Bronchial epithelial cell (primary cell): ENCODE measurements at regions not wholly inside any gene's neighbourhood (a gene's known extent, or its start where the extent isn't known, plus 50 kb on each side); places are given as distances from the start of the nearest gene placed in this dataset.

Experiments used
- DNase-seq: peaks from one replicate; pipeline ENCODE4 v3.0.0-alpha.2; 2010; ENCODE audit warnings: low read depth
- FAIRE-seq: peaks from 2 replicates; lab custom pipeline; 2011; peaks lifted over from hg19 to GRCh38; lab: Jason Lieb, UNC
- H3K27me3 ChIP-seq: 2 replicates; pipeline ENCODE4 v1.5.1; 2011; ENCODE audit warnings: low read length; ENCODE audit not compliant: control insufficient read depth, insufficient read depth
- H3K36me3 ChIP-seq: 2 replicates; pipeline ENCODE4 v1.5.1; 2011; ENCODE audit warnings: low read length; ENCODE audit not compliant: control insufficient read depth, insufficient read depth
- H3K4me3 ChIP-seq: 2 replicates; pipeline ENCODE4 v1.5.1; 2011; ENCODE audit warnings: mild to moderate bottlenecking, low read depth, low read length, control low read depth
- CTCF ChIP-seq: IDR thresholded peaks from 2 replicates; pipeline ENCODE4 v1.5.1; 2011; ENCODE audit warnings: mild to moderate bottlenecking, moderate library complexity, low read length, control low read depth, inconsistent platforms; ENCODE audit not compliant: insufficient read depth, severe bottlenecking

- no peak for DNase-seq
- H3K4me3 ChIP-seq, result no peak overlapping the region
- no peak for TF ChIP-seq CTCF
- FAIRE-seq, result no peak
- no peaks in the 10 kb centered on the region for H3K36me3 ChIP-seq
- H3K27me3 ChIP-seq, result no peaks in the 10 kb centered on the region
Observed at GRCh38 chr9:115675834-115676233, 477.8 kb upstream of the PAPPA start.

- DNase-seq (no peak), FAIRE-seq (no peak)
- no peak for TF ChIP-seq CTCF
- Histone ChIP-seq H3K36me3 (no peaks in the 10 kb centered on the region), H3K27me3 (no peaks in the 10 kb centered on the region), H3K4me3 (no peak overlapping the region)
Observed at GRCh38 chr9:115680231-115680630, 473.4 kb upstream of the PAPPA start.

GRCh38 chr9:115681585-115681984 is 472.0 kb upstream of the PAPPA start:
- no peak for FAIRE-seq

GRCh38 chr9:115686069-115686468 is 467.5 kb upstream of the PAPPA start:
- no peak for TF ChIP-seq CTCF
- FAIRE-seq, result no peak

More at GRCh38 chr9:115681585-115681984, 472.0 kb upstream of the PAPPA start:
- no peak overlapping the region for H3K4me3 ChIP-seq
- no peaks in the 10 kb centered on the region for H3K36me3 ChIP-seq
- TF ChIP-seq CTCF, result no peak
- no peak for DNase-seq
- H3K27me3 ChIP-seq, result no peaks in the 10 kb centered on the region

GRCh38 chr9:115687356-115687755 is 466.2 kb upstream of the PAPPA start:
- FAIRE-seq, result no peak
- H3K27me3 ChIP-seq, result no peaks in the 10 kb centered on the region

More at GRCh38 chr9:115686069-115686468, 467.5 kb upstream of the PAPPA start:
- Histone ChIP-seq H3K36me3 (no peaks in the 10 kb centered on the region), H3K4me3 (no peak overlapping the region), H3K27me3 (no peaks in the 10 kb centered on the region)
- DNase-seq, result no peak

More at GRCh38 chr9:115687356-115687755, 466.2 kb upstream of the PAPPA start:
- TF ChIP-seq CTCF, result no peak
- Histone ChIP-seq H3K36me3 (no peaks in the 10 kb centered on the region), H3K4me3 (no peak overlapping the region)
- no peak for DNase-seq
